ENCODE measurements at regions not wholly inside any gene's neighbourhood (a gene's known extent, or its start where the extent isn't known, plus 50 kb on each side); places are given as distances from the start of the nearest gene placed in this dataset.

GRCh38 chr16:13478991-13479390 is 441.0 kb upstream of the ERCC4 start:
- H3K27me3 Mint-ChIP-seq (ENCODE audit: insufficient read depth, low read depth, poor library complexity) = peaks cover 2% of the 10 kb centered on the region
- H4K20me1 ChIP-seq (replicated peaks; ENCODE audit: insufficient read depth) = no peaks in the 10 kb centered on the region
- H3K4me3 Mint-ChIP-seq = no peak overlapping the region
- ATAC-seq (no peak), DNase-seq (ENCODE audit: low spot score) (no peak)
- no peak for TF ChIP-seq EZH2phosphoT487 (IDR thresholded peaks at IDR 0.05; ENCODE audit: unreplicated experiment)
- TF ChIP-seq ETS1 (IDR thresholded peaks at IDR 0.05) = no peak
- TF ChIP-seq POLR2AphosphoS5 (IDR thresholded peaks at IDR 0.05; ENCODE audit: low read depth) = no peak
- TF ChIP-seq ZNF331 (CRISPR knock-in tag; IDR thresholded peaks at IDR 0.05; ENCODE audit: low read depth) = no peak
- TF ChIP-seq REST (IDR thresholded peaks at IDR 0.05; ENCODE audit: unreplicated experiment) = no peak
- TF ChIP-seq CTCF (conservative IDR thresholded peaks at IDR 0.05; ENCODE audit: low read depth in 2 of 2) = no peak
- no peak for TF ChIP-seq ZNF114 (CRISPR knock-in tag; IDR thresholded peaks at IDR 0.05)
- no peak for TF ChIP-seq JUNB (IDR thresholded peaks at IDR 0.05; ENCODE audit: unreplicated experiment)
- TF ChIP-seq NANOG (IDR thresholded peaks at IDR 0.05; ENCODE audit: borderline replicate concordance) = no peak
- TF ChIP-seq EZH2 (IDR thresholded peaks at IDR 0.05; ENCODE audit: low read depth, unreplicated experiment) = no peak
- no peak for TF ChIP-seq ZNF462 (CRISPR knock-in tag; IDR thresholded peaks at IDR 0.05)
- no peak for TF ChIP-seq CREB1 (CRISPR knock-in tag; IDR thresholded peaks at IDR 0.05; ENCODE audit: low read depth)
- no peak for TF ChIP-seq STAT1 (IDR thresholded peaks at IDR 0.05; ENCODE audit: unreplicated experiment)
- peaks cover 5% of the 10 kb centered on the region; the same call in 1 of the 2 replicates for H3K36me3 ChIP-seq (ENCODE audit: insufficient read depth)
- H3K27ac ChIP-seq (ENCODE audit: low read depth) = no peak overlapping the region
- no peaks in the 10 kb centered on the region for H3K79me2 ChIP-seq (replicated peaks; ENCODE audit: insufficient read depth)
- peaks cover 19% of the 10 kb centered on the region for H3K9me3 Mint-ChIP-seq
- no peaks in the 10 kb centered on the region; the same call in 1 of the 2 replicates for H3K9me2 ChIP-seq (ENCODE audit: insufficient read depth)
- H3K4me2 ChIP-seq = no peak overlapping the region
- no peaks in the 10 kb centered on the region for H3F3A ChIP-seq (replicated peaks; ENCODE audit: low read depth)
- H3K27me3 ChIP-seq (ENCODE audit: insufficient read depth) = no peaks in the 10 kb centered on the region
- no peaks in the 10 kb centered on the region for H3K4me1 ChIP-seq (ENCODE audit: insufficient read depth)
- no peak overlapping the region for H2AFZ ChIP-seq
- no peak overlapping the region for H3K4me3 ChIP-seq
- H3K4me1 Mint-ChIP-seq = no peaks in the 10 kb centered on the region
- peaks cover 23% of the 10 kb centered on the region for H3K36me3 Mint-ChIP-seq (ENCODE audit: low read depth)
- H3K27ac Mint-ChIP-seq = no peak overlapping the region
